Gastroesophageal sphincter (tissue), 3 donors: ENCODE measurements at regions not wholly inside any gene's neighbourhood (a gene's known extent, or its start where the extent isn't known, plus 50 kb on each side); places are given as distances from the start of the nearest gene placed in this dataset.

Experiments used
- CTCF ChIP-seq, 4 experiments: fragments of 200-600 bp in 2 of 4; fragments of 450-650 bp in 2 of 4; sonication (generic) in 1 of 4; IDR thresholded peaks; one replicate each; pipeline ENCODE4 v1.5.1; 2017 to 2019; ENCODE audit warnings: antibody characterized with exemption in 4 of 4, mild to moderate bottlenecking in 2 of 4, moderate library complexity in 2 of 4
- POLR2A ChIP-seq, 2 donors: fragments of 450-650 bp; IDR thresholded peaks; one replicate each; pipeline ENCODE4 v1.6.1; 2017; ENCODE audit warnings: antibody characterized with exemption in 2 of 2, mild to moderate bottlenecking in 2 of 2, moderate library complexity in 1 of 2

- TF ChIP-seq CTCF (IDR thresholded peaks at IDR 0.05) (no peak), POLR2A (IDR thresholded peaks at IDR 0.05) (no peak)
These were observed 711.7 kb upstream of the GOLIM4 start for GRCh38 chr3:168807448-168807847.
